ENCODE measurements at regions not wholly inside any gene's neighbourhood (a gene's known extent, or its start where the extent isn't known, plus 50 kb on each side); places are given as distances from the start of the nearest gene placed in this dataset.

DNA sequence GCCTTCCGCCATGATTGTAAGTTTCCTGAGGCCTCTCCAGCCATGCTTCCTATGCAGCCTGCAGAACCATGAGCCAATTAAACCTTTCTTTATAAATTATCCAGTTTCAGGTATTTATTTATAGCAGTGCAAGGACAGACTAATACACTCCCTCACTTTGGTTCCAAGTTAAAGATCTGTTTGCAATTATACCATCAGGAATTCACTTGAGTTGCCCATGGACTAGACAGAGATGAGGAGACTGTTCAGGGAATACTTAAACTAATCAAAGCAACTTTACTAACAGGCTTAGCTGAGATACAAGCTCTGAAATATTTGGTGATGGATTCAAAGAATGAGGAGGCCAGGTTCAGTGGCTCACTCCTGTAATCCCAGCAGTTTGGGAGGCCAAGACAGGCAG lies 190.0 kb downstream of the MTCL1 start:
- no peaks in the 10 kb centered on the region for H4K20me1 ChIP-seq (ENCODE audit: insufficient read depth, low read length)
- H3K9me3 ChIP-seq (ENCODE audit: low read length) = no peaks in the 10 kb centered on the region
- no peaks in the 10 kb centered on the region for H3K9me2 ChIP-seq (ENCODE audit: insufficient read depth, low read length)
- H3K36me3 ChIP-seq (ENCODE audit: insufficient read depth, low read length) = no peaks in the 10 kb centered on the region
- BruUV-seq (replicated peaks) = no TSS peak
- POLR2A ChIA-PET = interaction anchor here (0.6 to 1.0 kb wide), 2 partner anchors 60 to 81 kb away, joined by 3 read pairs; no protein-coding TSS in a partner anchor
- CTCF ChIA-PET (ENCODE audit: unreplicated experiment) = no interaction called here
- H3K79me2 ChIP-seq (ENCODE audit: insufficient read depth, low read depth, low read length) = no peaks in the 10 kb centered on the region
- intact Hi-C loops (cut with micrococcal nuclease; ENCODE audit: unreplicated experiment) = no loop called here
- no peak overlapping the region for H3K4me3 ChIP-seq (ENCODE audit: low read depth, low read length, poor library complexity, severe bottlenecking)
- peaks cover 12% of the 10 kb centered on the region for H3K4me1 ChIP-seq (ENCODE audit: insufficient read depth, low read length, poor library complexity, severe bottlenecking)
- TF ChIP-seq EZH2phosphoT487 (IDR thresholded peaks at IDR 0.05; ENCODE audit: borderline replicate concordance, low read depth, low read length) = no peak
- no peak for TF ChIP-seq CTCF (conservative IDR thresholded peaks at IDR 0.05; ENCODE audit: low read length)
- H3K4me2 ChIP-seq (ENCODE audit: low read length) = no peak overlapping the region
- no peak for DNase-seq (ENCODE audit: low spot score)
- no peak overlapping the region for H3K27ac ChIP-seq (ENCODE audit: low read depth, low read length, poor library complexity, severe bottlenecking)
- no peak overlapping the region for H2AFZ ChIP-seq (ENCODE audit: low read length)

- no peak for DNase-seq (ENCODE audit: low spot score)
- Histone ChIP-seq H3K4me3 (ENCODE audit: low read depth, low read length, poor library complexity, severe bottlenecking) (no peak overlapping the region), H2AFZ (ENCODE audit: low read length) (no peak overlapping the region), H3K9me2 (ENCODE audit: insufficient read depth, low read length) (no peaks in the 10 kb centered on the region), H3K36me3 (ENCODE audit: insufficient read depth, low read length) (no peaks in the 10 kb centered on the region), H3K4me1 (ENCODE audit: insufficient read depth, low read length, poor library complexity, severe bottlenecking) (peaks cover 19% of the 10 kb centered on the region), H3K79me2 (ENCODE audit: insufficient read depth, low read depth, low read length) (no peaks in the 10 kb centered on the region), H3K9me3 (ENCODE audit: low read length) (no peaks in the 10 kb centered on the region), H4K20me1 (ENCODE audit: insufficient read depth, low read length) (no peaks in the 10 kb centered on the region), H3K27ac (ENCODE audit: low read depth, low read length, poor library complexity, severe bottlenecking) (no peak overlapping the region), H3K4me2 (ENCODE audit: low read length) (no peak overlapping the region)
- ChIA-PET POLR2A (interaction anchor here (0.6 to 2.1 kb wide), 7 partner anchors 10 to 210 kb away, joined by 3 to 7 read pairs (median 3); no protein-coding TSS in a partner anchor), CTCF (ENCODE audit: unreplicated experiment) (no interaction called here)
- intact Hi-C loops (cut with micrococcal nuclease; ENCODE audit: unreplicated experiment) = no loop called here
- no TSS peak for BruUV-seq (replicated peaks)
- no peak for TF ChIP-seq EZH2phosphoT487 (IDR thresholded peaks at IDR 0.05; ENCODE audit: borderline replicate concordance, low read depth, low read length)
- TF ChIP-seq CTCF (conservative IDR thresholded peaks at IDR 0.05; ENCODE audit: low read length) = no peak
Observed at GRCh38 chr18:8895987-8896619, 190.7 kb downstream of the MTCL1 start.

- H3K9me3 ChIP-seq (ENCODE audit: low read length) = peaks cover 23% of the 10 kb centered on the region; the same call in 1 of the 2 replicates
- DNase-seq (ENCODE audit: low spot score) = peak; percentile 30
- TF ChIP-seq CTCF (conservative IDR thresholded peaks at IDR 0.05; ENCODE audit: low read length) = peak; percentile 73
- no peak for TF ChIP-seq EZH2phosphoT487 (IDR thresholded peaks at IDR 0.05; ENCODE audit: borderline replicate concordance, low read depth, low read length)
- H3K4me3 ChIP-seq (ENCODE audit: low read depth, low read length, poor library complexity, severe bottlenecking) = no peak overlapping the region
- peaks cover 25% of the 10 kb centered on the region for H3K4me1 ChIP-seq (ENCODE audit: insufficient read depth, low read length, poor library complexity, severe bottlenecking)
- POLR2A ChIA-PET = interaction anchor here (0.6 kb wide), 1 partner anchor 57 kb away, joined by 5 read pairs; no protein-coding TSS in a partner anchor
- H3K9me2 ChIP-seq (ENCODE audit: insufficient read depth, low read length) = no peaks in the 10 kb centered on the region
- no peaks in the 10 kb centered on the region for H4K20me1 ChIP-seq (ENCODE audit: insufficient read depth, low read length)
- H3K36me3 ChIP-seq (ENCODE audit: insufficient read depth, low read length) = no peaks in the 10 kb centered on the region; the same call in 1 of the 2 replicates
- H2AFZ ChIP-seq (ENCODE audit: low read length) = peak overlapping the region; percentile 80; the same call in 1 of the 2 replicates
- H3K79me2 ChIP-seq (ENCODE audit: insufficient read depth, low read depth, low read length) = no peaks in the 10 kb centered on the region
- no peak overlapping the region for H3K4me2 ChIP-seq (ENCODE audit: low read length)
- CTCF ChIA-PET (ENCODE audit: unreplicated experiment) = no interaction called here
- no peak overlapping the region for H3K27ac ChIP-seq (ENCODE audit: low read depth, low read length, poor library complexity, severe bottlenecking)
- intact Hi-C loops (cut with micrococcal nuclease; ENCODE audit: unreplicated experiment) = no loop called here
- BruUV-seq (replicated peaks) = no TSS peak
Observed at GRCh38 chr18:8899000-8899399, 193.6 kb downstream of the MTCL1 start.

All from OCI-LY7 (cell line).